ENCODE measurements at regions not wholly inside any gene's neighbourhood (a gene's known extent, or its start where the extent isn't known, plus 50 kb on each side); places are given as distances from the start of the nearest gene placed in this dataset.

DNA sequence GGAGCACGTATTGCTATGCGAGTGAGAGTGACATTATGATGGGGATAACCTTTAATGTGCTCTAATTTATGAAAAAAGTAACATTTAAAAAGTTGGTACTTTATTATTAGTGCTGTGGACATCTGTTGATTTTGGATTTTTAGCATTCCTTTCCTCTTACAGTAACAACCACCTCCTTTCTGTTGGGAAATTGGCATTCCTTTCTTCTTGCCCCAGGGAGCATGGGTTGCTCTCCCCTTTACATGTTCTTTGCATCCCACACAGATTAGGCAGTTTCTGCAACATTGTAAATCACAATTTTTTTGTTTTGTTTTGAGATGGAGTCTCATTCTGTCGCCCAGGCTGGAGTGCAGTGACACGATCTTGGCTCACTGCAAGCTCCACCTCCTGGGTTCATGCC is 300.2 kb downstream of the LPIN1 start:
- DNase-seq (ENCODE audit: low read depth, low spot score) (no peak), ATAC-seq (no peak)
- CTCF ChIA-PET: no interaction called here
- POLR2A ChIA-PET: interaction anchor here (0.6 kb wide), 1 partner anchor 31 kb away, joined by 7 read pairs; no protein-coding TSS in a partner anchor
- H3K27ac ChIP-seq (ENCODE audit: low read length): no peak overlapping the region
- H3K4me3 ChIP-seq (ENCODE audit: low read depth in 2 of 2, low read length in 2 of 2): no peak overlapping the region
- H3K9me3 ChIP-seq (ENCODE audit: control insufficient read depth, insufficient read depth, low read depth, low read length): no peaks in the 10 kb centered on the region; the same call in 1 of the 2 replicates
- in situ Hi-C loops (cut with HindIII; ENCODE audit: low pct_unique_long_range_greater_than_20kb, low sequenced_read_pairs): no loop called here
- BruUV-seq (replicated peaks): no TSS peak
- H3K4me1 ChIP-seq (ENCODE audit: control insufficient read depth, insufficient read depth, low read length): no peaks in the 10 kb centered on the region
- no peaks in the 10 kb centered on the region for H3K27me3 ChIP-seq (ENCODE audit: control insufficient read depth, insufficient read depth, low read length)
- no peaks in the 10 kb centered on the region for H3K36me3 ChIP-seq (ENCODE audit: control insufficient read depth, insufficient read depth, low read length)
- TF ChIP-seq, protein P1, sequence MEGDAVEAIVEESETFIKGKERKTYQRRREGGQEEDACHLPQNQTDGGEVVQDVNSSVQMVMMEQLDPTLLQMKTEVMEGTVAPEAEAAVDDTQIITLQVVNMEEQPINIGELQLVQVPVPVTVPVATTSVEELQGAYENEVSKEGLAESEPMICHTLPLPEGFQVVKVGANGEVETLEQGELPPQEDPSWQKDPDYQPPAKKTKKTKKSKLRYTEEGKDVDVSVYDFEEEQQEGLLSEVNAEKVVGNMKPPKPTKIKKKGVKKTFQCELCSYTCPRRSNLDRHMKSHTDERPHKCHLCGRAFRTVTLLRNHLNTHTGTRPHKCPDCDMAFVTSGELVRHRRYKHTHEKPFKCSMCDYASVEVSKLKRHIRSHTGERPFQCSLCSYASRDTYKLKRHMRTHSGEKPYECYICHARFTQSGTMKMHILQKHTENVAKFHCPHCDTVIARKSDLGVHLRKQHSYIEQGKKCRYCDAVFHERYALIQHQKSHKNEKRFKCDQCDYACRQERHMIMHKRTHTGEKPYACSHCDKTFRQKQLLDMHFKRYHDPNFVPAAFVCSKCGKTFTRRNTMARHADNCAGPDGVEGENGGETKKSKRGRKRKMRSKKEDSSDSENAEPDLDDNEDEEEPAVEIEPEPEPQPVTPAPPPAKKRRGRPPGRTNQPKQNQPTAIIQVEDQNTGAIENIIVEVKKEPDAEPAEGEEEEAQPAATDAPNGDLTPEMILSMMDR (IDR thresholded peaks at IDR 0.05): no peak
- TF ChIP-seq SIN3A (IDR thresholded peaks at IDR 0.05; ENCODE audit: borderline replicate concordance, insufficient read depth, low read depth, low read length): no peak
- no peak for TF ChIP-seq TCF7L2 (IDR thresholded peaks at IDR 0.05; ENCODE audit: low read depth, low read length)
- no peak for TF ChIP-seq POLR2AphosphoS5 (IDR thresholded peaks at IDR 0.05; ENCODE audit: low read depth, low read length)
- TF ChIP-seq, protein P2, sequence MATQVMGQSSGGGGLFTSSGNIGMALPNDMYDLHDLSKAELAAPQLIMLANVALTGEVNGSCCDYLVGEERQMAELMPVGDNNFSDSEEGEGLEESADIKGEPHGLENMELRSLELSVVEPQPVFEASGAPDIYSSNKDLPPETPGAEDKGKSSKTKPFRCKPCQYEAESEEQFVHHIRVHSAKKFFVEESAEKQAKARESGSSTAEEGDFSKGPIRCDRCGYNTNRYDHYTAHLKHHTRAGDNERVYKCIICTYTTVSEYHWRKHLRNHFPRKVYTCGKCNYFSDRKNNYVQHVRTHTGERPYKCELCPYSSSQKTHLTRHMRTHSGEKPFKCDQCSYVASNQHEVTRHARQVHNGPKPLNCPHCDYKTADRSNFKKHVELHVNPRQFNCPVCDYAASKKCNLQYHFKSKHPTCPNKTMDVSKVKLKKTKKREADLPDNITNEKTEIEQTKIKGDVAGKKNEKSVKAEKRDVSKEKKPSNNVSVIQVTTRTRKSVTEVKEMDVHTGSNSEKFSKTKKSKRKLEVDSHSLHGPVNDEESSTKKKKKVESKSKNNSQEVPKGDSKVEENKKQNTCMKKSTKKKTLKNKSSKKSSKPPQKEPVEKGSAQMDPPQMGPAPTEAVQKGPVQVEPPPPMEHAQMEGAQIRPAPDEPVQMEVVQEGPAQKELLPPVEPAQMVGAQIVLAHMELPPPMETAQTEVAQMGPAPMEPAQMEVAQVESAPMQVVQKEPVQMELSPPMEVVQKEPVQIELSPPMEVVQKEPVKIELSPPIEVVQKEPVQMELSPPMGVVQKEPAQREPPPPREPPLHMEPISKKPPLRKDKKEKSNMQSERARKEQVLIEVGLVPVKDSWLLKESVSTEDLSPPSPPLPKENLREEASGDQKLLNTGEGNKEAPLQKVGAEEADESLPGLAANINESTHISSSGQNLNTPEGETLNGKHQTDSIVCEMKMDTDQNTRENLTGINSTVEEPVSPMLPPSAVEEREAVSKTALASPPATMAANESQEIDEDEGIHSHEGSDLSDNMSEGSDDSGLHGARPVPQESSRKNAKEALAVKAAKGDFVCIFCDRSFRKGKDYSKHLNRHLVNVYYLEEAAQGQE (IDR thresholded peaks at IDR 0.05; ENCODE audit: insufficient read depth in 1 of 2, low read depth in 2 of 2, low read length in 1 of 2): no peak
- intact Hi-C loops (cut with micrococcal nuclease; ENCODE audit: unreplicated experiment): no loop called here

DNA sequence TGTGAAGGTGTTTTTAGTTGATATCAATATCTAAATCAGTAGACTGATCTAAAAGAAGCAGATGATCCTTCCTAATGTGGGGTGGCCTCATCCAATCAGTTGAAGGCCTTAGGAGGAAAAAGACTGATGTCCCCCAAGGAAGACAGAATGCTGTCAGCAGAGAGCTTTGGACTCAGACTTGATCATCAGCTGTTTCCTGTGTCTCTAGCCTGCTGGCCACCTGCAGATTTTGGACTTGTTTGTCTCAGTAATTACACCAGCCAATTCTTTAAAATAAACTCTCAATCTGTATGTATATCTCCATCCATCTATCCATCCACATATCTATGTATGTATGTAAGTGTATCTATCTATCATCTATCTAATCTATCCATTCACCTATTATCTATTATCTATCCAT is 301.3 kb downstream of the LPIN1 start:
- Histone ChIP-seq H3K27me3 (ENCODE audit: control insufficient read depth, insufficient read depth, low read length) (no peaks in the 10 kb centered on the region), H3K36me3 (ENCODE audit: control insufficient read depth, insufficient read depth, low read length) (no peaks in the 10 kb centered on the region), H3K27ac (ENCODE audit: low read length) (no peak overlapping the region), H3K4me3 (ENCODE audit: low read depth in 2 of 2, low read length in 2 of 2) (no peak overlapping the region), H3K4me1 (ENCODE audit: control insufficient read depth, insufficient read depth, low read length) (no peaks in the 10 kb centered on the region), H3K9me3 (ENCODE audit: control insufficient read depth, insufficient read depth, low read depth, low read length) (no peaks in the 10 kb centered on the region; the same call in 1 of the 2 replicates)
- BruUV-seq (replicated peaks): no TSS peak
- ChIA-PET POLR2A (no interaction called here), CTCF (no interaction called here)
- ATAC-seq (no peak), DNase-seq (ENCODE audit: low read depth, low spot score) (no peak)
- in situ Hi-C loops (cut with HindIII; ENCODE audit: low pct_unique_long_range_greater_than_20kb, low sequenced_read_pairs): no loop called here
- TF ChIP-seq POLR2AphosphoS5 (IDR thresholded peaks at IDR 0.05; ENCODE audit: low read depth, low read length): no peak
- TF ChIP-seq, protein P1 (IDR thresholded peaks at IDR 0.05): no peak
- TF ChIP-seq, protein P2 (IDR thresholded peaks at IDR 0.05; ENCODE audit: insufficient read depth in 1 of 2, low read depth in 2 of 2, low read length in 1 of 2): no peak
- no peak for TF ChIP-seq SIN3A (IDR thresholded peaks at IDR 0.05; ENCODE audit: borderline replicate concordance, insufficient read depth, low read depth, low read length)
- TF ChIP-seq TCF7L2 (IDR thresholded peaks at IDR 0.05; ENCODE audit: low read depth, low read length): no peak
- intact Hi-C loops (cut with micrococcal nuclease; ENCODE audit: unreplicated experiment): no loop called here

All from Panc1 (cell line).